ENCODE measurements at regions not wholly inside any gene's neighbourhood (a gene's known extent, or its start where the extent isn't known, plus 50 kb on each side); places are given as distances from the start of the nearest gene placed in this dataset.

DNA sequence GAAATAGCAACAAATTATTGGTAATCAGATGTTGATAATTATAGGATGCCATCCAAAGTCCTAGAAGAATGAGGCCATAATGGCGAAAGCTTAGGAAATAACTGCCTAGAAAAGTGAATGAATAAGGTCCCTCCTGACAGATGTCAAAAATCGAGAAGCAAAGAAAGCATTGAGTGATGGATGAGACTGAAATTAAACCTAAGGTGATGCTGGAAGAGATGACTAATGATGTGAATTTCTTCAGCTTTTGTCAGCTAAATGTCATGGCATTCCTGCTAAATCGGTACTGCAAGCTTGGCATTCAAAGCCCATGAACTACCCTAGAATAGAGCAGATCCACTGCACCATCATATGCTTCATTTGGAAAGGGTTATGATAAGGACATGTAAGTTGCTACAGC is 74.8 kb upstream of the RGPD4 start:
- TF ChIP-seq CTCF (IDR thresholded peaks at IDR 0.05) (no peak), EZH2 (IDR thresholded peaks at IDR 0.05; ENCODE audit: borderline replicate concordance, insufficient read depth, low read depth, low read length, poor library complexity, severe bottlenecking) (no peak)

All from B cell (primary cell).